GM10248 (cell line): ENCODE measurements at regions not wholly inside any gene's neighbourhood (a gene's known extent, or its start where the extent isn't known, plus 50 kb on each side); places are given as distances from the start of the nearest gene placed in this dataset.
"Not testable (repeated sequence)": the region's sequence is repeated elsewhere in the genome, so short reads cannot be mapped to it uniquely, and the experiment has no call there.

Experiments used
- CTCF ChIA-PET: fragments of 300-600 bp; sonication (Branson Sonifier 250); formaldehyde crosslinking; extraction: SDS; loops from one replicate; lab custom pipeline; 2021; ENCODE audit warnings: antibody characterized with exemption; lab: Yijun Ruan, JAX
- POLR2A ChIA-PET: fragments of 350-650 bp; sonication (Branson Sonifier 250); formaldehyde crosslinking; extraction: SDS; loops from one replicate; lab custom pipeline; 2020; ENCODE audit warnings: antibody characterized with exemption; lab: Yijun Ruan, JAX
- DNase-seq: peaks from one replicate; pipeline ENCODE4 v3.0.0; 2012; ENCODE audit errors: extremely low spot score
- CTCF ChIP-seq: IDR thresholded peaks from 2 replicates; pipeline ENCODE4 v1.5.1; 2012; ENCODE audit warnings: mild to moderate bottlenecking, low read depth; ENCODE audit errors: extremely low read depth, missing control alignments, control extremely low read depth

- peak; percentile 34 for DNase-seq
- no peak for TF ChIP-seq CTCF
- ChIA-PET CTCF (no interaction called here), POLR2A (no interaction called here)
These were observed 357.8 kb downstream of the TMEM167A start for GRCh38 chr5:82719368-82719767.

GRCh38 chr5:82717738-82718137 lies 359.5 kb downstream of the TMEM167A start:
- ChIA-PET CTCF (no interaction called here), POLR2A (no interaction called here)

GRCh38 chr5:82714732-82715131 lies 362.5 kb downstream of the TMEM167A start:
- POLR2A ChIA-PET, CTCF ChIA-PET, DNase-seq: not testable (repeated sequence)

More at GRCh38 chr5:82717738-82718137, 359.5 kb downstream of the TMEM167A start:
- no peak for TF ChIP-seq CTCF
- no peak for DNase-seq

- DNase-seq, result no peak
- ChIA-PET POLR2A (no interaction called here), CTCF (no interaction called here)
- no peak for TF ChIP-seq CTCF
These were observed 363.4 kb downstream of the TMEM167A start for GRCh38 chr5:82713811-82714210.

GRCh38 chr5:82707741-82708140 lies 369.5 kb downstream of the TMEM167A start:
- no peak for TF ChIP-seq CTCF
- ChIA-PET POLR2A (no interaction called here), CTCF (no interaction called here)
- DNase-seq, result no peak

- TF ChIP-seq CTCF, result no peak
- POLR2A ChIA-PET, result no interaction called here
- no peak for DNase-seq
- CTCF ChIA-PET, result interaction anchor here (1.4 kb wide), 1 partner anchor 82 kb away, joined by 3 read pairs; no protein-coding TSS in a partner anchor
These were observed 372.8 kb downstream of the TMEM167A start for GRCh38 chr5:82704381-82704780.

- ChIA-PET POLR2A (no interaction called here), CTCF (interaction anchor here (1.7 kb wide), 1 partner anchor 17 kb away, joined by 3 read pairs; no protein-coding TSS in a partner anchor)
- DNase-seq, result no peak
- no peak for TF ChIP-seq CTCF
These were observed 375.1 kb downstream of the TMEM167A start for GRCh38 chr5:82702046-82702445.
